Stomach (tissue), 8 donors: ENCODE measurements at regions not wholly inside any gene's neighbourhood (a gene's known extent, or its start where the extent isn't known, plus 50 kb on each side); places are given as distances from the start of the nearest gene placed in this dataset.

Source experiments
- DNase-seq, 2 donors: peaks; one replicate each; pipeline versions ENCODE4 v3.0.0 to v3.0.0-alpha.2; 2013 to 2019
- H3K27ac ChIP-seq, 5 donors: fragments of 200-600 bp in 4 of 5; sonication (generic) in 4 of 5; one replicate each; pipeline ENCODE4 v1.5.1; 2013 to 2019; ENCODE audit warnings: mild to moderate bottlenecking in 1 of 5, moderate library complexity in 1 of 5
- H3K27me3 ChIP-seq, 3 donors: fragments of 200-600 bp; sonication (generic); one replicate each; pipeline ENCODE4 v1.5.1; 2017 to 2019; ENCODE audit warnings: mixed run types in 1 of 3
- H3K36me3 ChIP-seq, 4 donors: fragments of 200-600 bp; sonication (generic); 1 replicate in 3 of 4; 2 replicates in 1 of 4; pipeline ENCODE4 v1.5.1; 2016 to 2019
- H3K4me1 ChIP-seq, 4 donors: fragments of 200-600 bp; sonication (generic); one replicate each; pipeline ENCODE4 v1.5.1; 2016 to 2019
- H3K4me3 ChIP-seq, 4 donors: fragments of 200-600 bp; sonication (generic) in 3 of 4; one replicate each; pipeline ENCODE4 v1.5.1; 2016 to 2019; ENCODE audit warnings: mild to moderate bottlenecking in 1 of 4
- H3K9me3 ChIP-seq, 4 donors: fragments of 200-600 bp; sonication (generic); one replicate each; pipeline ENCODE4 v1.5.1; 2016 to 2019
- EP300 ChIP-seq: sonication (generic); formaldehyde crosslinking; IDR thresholded peaks from one replicate; pipeline ENCODE4 v1.6.1; 2017; ENCODE audit warnings: antibody characterized with exemption
- POLR2A ChIP-seq, 4 donors: fragments of 450-650 bp; IDR thresholded peaks; one replicate each; pipeline ENCODE4 v1.6.1; 2016; ENCODE audit warnings: antibody characterized with exemption in 4 of 4, control low read depth in 2 of 4, mild to moderate bottlenecking in 1 of 4, moderate library complexity in 1 of 4
- POLR2AphosphoS5 ChIP-seq, 3 donors: sonication (generic); formaldehyde crosslinking; IDR thresholded peaks; one replicate each; pipeline ENCODE4 v1.6.1; 2016; ENCODE audit warnings: antibody characterized with exemption in 3 of 3
- WGBS, 5 donors: extraction: QIAGEN DNeasy Blood & Tissue Kit in 3 of 5; methylation state at CpG; one replicate each; pipeline versions ENCODE4 v1.1.5 to v1.1.7; 2013 to 2018; 5-methylcytosine and 5-hydroxymethylcytosine counted together
- intact Hi-C: fragments of 100-400 bp; cut with DNase I; formaldehyde crosslinking; loops from one replicate; pipeline ENCODE4 v1.15.1; 2023; ENCODE audit warnings: low total_unique reads
- TF ChIP-seq, protein P1 (sequence below), 7 experiments: fragments of 450-650 bp in 4 of 7; fragments of 200-600 bp in 3 of 7; sonication (generic) in 3 of 7; IDR thresholded peaks; one replicate each; pipeline ENCODE4 v1.5.1; 2016 to 2019; ENCODE audit warnings: antibody characterized with exemption in 7 of 7, control low read depth in 2 of 7, mild to moderate bottlenecking in 1 of 7
- donor health status: healthy with polysubstance abuse.
- donor health status: Bipolar disorder and iron deficiency.
- donor health status: healthy.

DNA sequence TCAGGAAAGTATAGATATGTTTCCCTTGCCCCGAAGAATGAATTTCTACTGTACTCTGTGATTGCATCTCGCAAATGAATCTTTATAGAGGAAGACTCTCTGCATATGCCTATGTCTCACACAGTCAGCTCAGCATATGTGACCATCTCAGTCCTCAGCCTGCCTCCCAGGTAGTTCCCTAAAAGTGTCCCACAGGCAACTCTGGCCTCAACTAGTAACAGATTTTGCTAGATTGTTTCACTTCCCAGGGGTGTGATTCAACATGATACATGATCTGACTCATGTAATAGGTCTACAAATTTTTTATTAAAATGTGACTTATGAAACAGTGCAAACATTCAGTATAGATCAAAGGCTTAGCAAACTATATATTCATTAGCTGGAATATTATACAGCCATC, 296.6 kb upstream of the CRIM1 start:
- DNase-seq = no peak
- Histone ChIP-seq H3K27ac (no peak overlapping the region), H3K4me3 (no peak overlapping the region), H3K4me1 (no peaks in the 10 kb centered on the region), H3K36me3 (no peaks in the 10 kb centered on the region), H3K9me3 (peaks cover 0 to 2% (median 0%) of the 10 kb centered on the region in 4 donors), H3K27me3 (no peaks in the 10 kb centered on the region)
- TF ChIP-seq POLR2AphosphoS5 (IDR thresholded peaks at IDR 0.05) (no peak), EP300 (no peak), POLR2A (IDR thresholded peaks at IDR 0.05) (no peak)
- 42 to 95% (median 61%) methylated on average over 2 of the region's 2 CpGs for WGBS, 5 donors
- intact Hi-C loops = no loop called here

DNA sequence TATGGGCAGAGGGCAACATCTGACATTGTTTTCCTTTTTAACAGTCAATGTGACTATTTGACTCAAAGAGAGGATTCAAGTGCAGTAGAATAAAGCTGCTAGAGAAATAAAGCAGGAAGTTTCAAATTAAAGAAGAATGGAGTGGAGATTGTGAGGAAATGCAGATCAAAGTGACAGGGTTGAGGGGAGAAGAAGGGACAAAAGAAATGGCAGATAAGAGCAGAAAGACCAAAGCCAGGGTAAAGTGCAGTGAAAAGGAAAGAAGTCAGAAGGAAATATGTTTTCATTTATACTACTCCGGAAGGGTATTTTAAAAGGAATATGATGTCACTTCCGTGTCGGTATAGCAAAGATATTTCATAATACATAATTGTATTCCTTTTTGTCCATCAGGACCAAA, 297.5 kb upstream of the CRIM1 start:
- Histone ChIP-seq H3K36me3 (no peaks in the 10 kb centered on the region), H3K27me3 (no peaks in the 10 kb centered on the region), H3K27ac (no peak overlapping the region), H3K4me3 (no peak overlapping the region), H3K9me3 (peaks cover 0 to 2% (median 0%) of the 10 kb centered on the region in 4 donors), H3K4me1 (no peaks in the 10 kb centered on the region)
- no peak for DNase-seq
- 43 to 57% (median 50%) methylated on average over 3 of the region's 3 CpGs for WGBS, 5 donors
- intact Hi-C loops = no loop called here
- TF ChIP-seq POLR2AphosphoS5 (IDR thresholded peaks at IDR 0.05) (no peak), POLR2A (IDR thresholded peaks at IDR 0.05) (no peak), EP300 (no peak)
- TF ChIP-seq, protein P1, sequence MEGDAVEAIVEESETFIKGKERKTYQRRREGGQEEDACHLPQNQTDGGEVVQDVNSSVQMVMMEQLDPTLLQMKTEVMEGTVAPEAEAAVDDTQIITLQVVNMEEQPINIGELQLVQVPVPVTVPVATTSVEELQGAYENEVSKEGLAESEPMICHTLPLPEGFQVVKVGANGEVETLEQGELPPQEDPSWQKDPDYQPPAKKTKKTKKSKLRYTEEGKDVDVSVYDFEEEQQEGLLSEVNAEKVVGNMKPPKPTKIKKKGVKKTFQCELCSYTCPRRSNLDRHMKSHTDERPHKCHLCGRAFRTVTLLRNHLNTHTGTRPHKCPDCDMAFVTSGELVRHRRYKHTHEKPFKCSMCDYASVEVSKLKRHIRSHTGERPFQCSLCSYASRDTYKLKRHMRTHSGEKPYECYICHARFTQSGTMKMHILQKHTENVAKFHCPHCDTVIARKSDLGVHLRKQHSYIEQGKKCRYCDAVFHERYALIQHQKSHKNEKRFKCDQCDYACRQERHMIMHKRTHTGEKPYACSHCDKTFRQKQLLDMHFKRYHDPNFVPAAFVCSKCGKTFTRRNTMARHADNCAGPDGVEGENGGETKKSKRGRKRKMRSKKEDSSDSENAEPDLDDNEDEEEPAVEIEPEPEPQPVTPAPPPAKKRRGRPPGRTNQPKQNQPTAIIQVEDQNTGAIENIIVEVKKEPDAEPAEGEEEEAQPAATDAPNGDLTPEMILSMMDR (IDR thresholded peaks at IDR 0.05) = no peak

DNA sequence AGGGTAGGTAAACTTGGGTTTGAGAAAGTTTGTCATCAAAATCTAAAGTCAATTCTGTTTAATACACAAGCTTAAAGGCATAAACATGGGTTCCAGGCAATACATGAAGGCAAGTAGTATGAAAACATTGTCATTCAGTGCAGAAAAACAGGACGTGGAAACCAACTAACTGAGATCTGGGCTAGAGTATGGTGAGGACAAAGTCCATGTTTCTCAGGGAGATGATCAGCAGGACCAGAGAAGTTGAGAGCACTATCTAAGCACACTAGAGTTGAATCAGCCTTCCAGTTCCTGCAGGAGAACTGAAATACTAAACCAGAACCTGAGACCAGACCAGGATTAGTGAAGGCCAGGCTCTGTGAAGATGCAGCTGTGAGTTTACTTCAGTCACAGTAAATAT, 302.8 kb upstream of the CRIM1 start:
- no peaks in the 10 kb centered on the region for H3K36me3 ChIP-seq
- TF ChIP-seq, protein P1 (IDR thresholded peaks at IDR 0.05) = no peak
- TF ChIP-seq POLR2AphosphoS5 (IDR thresholded peaks at IDR 0.05) (no peak), EP300 (no peak), POLR2A (IDR thresholded peaks at IDR 0.05) (no peak)
- no peak for DNase-seq
- peaks cover 0 to 2% (median 0%) of the 10 kb centered on the region in 4 donors for H3K9me3 ChIP-seq
- intact Hi-C loops = no loop called here
- WGBS, 5 donors = 32 to 71% (median 46%) methylated on average over 1 of the region's 1 CpG
- H3K27me3 ChIP-seq = no peaks in the 10 kb centered on the region
- H3K27ac ChIP-seq = no peak overlapping the region
- no peak overlapping the region for H3K4me3 ChIP-seq
- H3K4me1 ChIP-seq = no peaks in the 10 kb centered on the region

GRCh38 chr2:36044411-36044810, 311.2 kb upstream of the CRIM1 start:
- Histone ChIP-seq H3K4me1 (no peaks in the 10 kb centered on the region), H3K27me3 (no peaks in the 10 kb centered on the region), H3K9me3 (no peaks in the 10 kb centered on the region), H3K4me3 (no peak overlapping the region), H3K36me3 (no peaks in the 10 kb centered on the region), H3K27ac (no peak overlapping the region)
- TF ChIP-seq, protein P1 (IDR thresholded peaks at IDR 0.05) = no peak
- TF ChIP-seq POLR2AphosphoS5 (IDR thresholded peaks at IDR 0.05) = no peak
- no peak for TF ChIP-seq EP300
- TF ChIP-seq POLR2A (IDR thresholded peaks at IDR 0.05) = no peak
- DNase-seq = no peak
- WGBS, 5 donors = 75 to 93% (median 84%) methylated on average over 4 of the region's 4 CpGs
- intact Hi-C loops = no loop called here

DNA sequence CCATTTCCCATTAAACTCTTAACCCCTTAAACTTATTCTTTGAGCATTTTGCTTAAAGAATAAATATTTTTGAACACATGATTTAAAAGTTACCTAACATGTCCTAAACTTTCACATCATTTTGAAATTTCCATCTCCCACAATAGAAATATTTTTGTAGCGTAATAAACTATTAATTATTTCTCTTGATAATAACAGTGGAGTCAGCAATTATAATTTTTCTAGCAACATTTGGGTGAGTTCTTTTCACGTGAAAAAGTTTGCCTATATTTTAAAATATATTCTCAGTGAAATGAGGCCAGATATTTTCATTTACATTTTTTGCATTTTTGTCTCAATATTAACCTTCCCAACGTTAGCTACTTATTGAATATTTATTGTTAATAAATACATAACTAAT, 320.4 kb upstream of the CRIM1 start:
- H3K27ac ChIP-seq = no peak overlapping the region
- TF ChIP-seq, protein P1 (IDR thresholded peaks at IDR 0.05) = no peak
- no peak for TF ChIP-seq POLR2A (IDR thresholded peaks at IDR 0.05)
- TF ChIP-seq EP300 = no peak
- TF ChIP-seq POLR2AphosphoS5 (IDR thresholded peaks at IDR 0.05) = no peak
- no peak for DNase-seq
- intact Hi-C loops = no loop called here
- H3K4me1 ChIP-seq = no peaks in the 10 kb centered on the region
- H3K9me3 ChIP-seq = no peaks in the 10 kb centered on the region
- 75 to 84% (median 82%) methylated on average over 3 of the region's 3 CpGs for WGBS, 5 donors
- no peaks in the 10 kb centered on the region for H3K27me3 ChIP-seq
- H3K4me3 ChIP-seq = no peak overlapping the region
- H3K36me3 ChIP-seq = no peaks in the 10 kb centered on the region
